Fibroblast of the aortic adventitia (primary cell): ENCODE measurements at regions not wholly inside any gene's neighbourhood (a gene's known extent, or its start where the extent isn't known, plus 50 kb on each side); places are given as distances from the start of the nearest gene placed in this dataset.

Experiments used
- DNase-seq: peaks from one replicate; pipeline ENCODE4 v3.0.0-alpha.2; 2010; ENCODE audit warnings: low read depth
- H3K4me3 ChIP-seq: 2 replicates; pipeline ENCODE4 v1.5.1; 2011; ENCODE audit warnings: low read depth, mild to moderate bottlenecking, control low read depth, low read length, moderate library complexity
- CTCF ChIP-seq: IDR thresholded peaks from 2 replicates; pipeline ENCODE4 v1.5.1; 2011; ENCODE audit warnings: mild to moderate bottlenecking, low read length, control low read depth, inconsistent platforms; ENCODE audit not compliant: insufficient read depth

- DNase-seq: no peak
- no peak overlapping the region for H3K4me3 ChIP-seq
- no peak for TF ChIP-seq CTCF
These were observed 182.4 kb upstream of the LARGE1 start for GRCh38 chr22:34102633-34103032.

GRCh38 chr22:34105461-34106062, 185.3 kb upstream of the LARGE1 start:
- no peak for DNase-seq
- no peak for TF ChIP-seq CTCF
- no peak overlapping the region for H3K4me3 ChIP-seq

GRCh38 chr22:34108168-34108567, 187.9 kb upstream of the LARGE1 start:
- DNase-seq: no peak
- H3K4me3 ChIP-seq: no peak overlapping the region
- no peak for TF ChIP-seq CTCF

GRCh38 chr22:34111210-34111824, 191.0 kb upstream of the LARGE1 start:
- TF ChIP-seq CTCF: peak; percentile 54
- DNase-seq: peak; percentile 6

GRCh38 chr22:34113381-34113780, 193.1 kb upstream of the LARGE1 start:
- TF ChIP-seq CTCF: no peak

More at GRCh38 chr22:34111210-34111824, 191.0 kb upstream of the LARGE1 start:
- no peak overlapping the region for H3K4me3 ChIP-seq

GRCh38 chr22:34114406-34114805, 194.1 kb upstream of the LARGE1 start:
- DNase-seq: no peak
- H3K4me3 ChIP-seq: no peak overlapping the region
- TF ChIP-seq CTCF: no peak

More at GRCh38 chr22:34113381-34113780, 193.1 kb upstream of the LARGE1 start:
- H3K4me3 ChIP-seq: no peak overlapping the region
- no peak for DNase-seq
